Neural progenitor cell (in vitro differentiated cells): ENCODE measurements at regions not wholly inside any gene's neighbourhood (a gene's known extent, or its start where the extent isn't known, plus 50 kb on each side); places are given as distances from the start of the nearest gene placed in this dataset.

Source experiments
- EZH2 ChIP-seq: fragments of 200-600 bp; sonication (generic); IDR thresholded peaks from 2 replicates; pipeline ENCODE4 v1.6.1; 2017; ENCODE audit warnings: antibody characterized with exemption, mild to moderate bottlenecking, moderate library complexity
- EZH2phosphoT487 ChIP-seq: fragments of 200-600 bp; sonication (generic); IDR thresholded peaks from 2 replicates; pipeline ENCODE4 v1.6.1; 2017; ENCODE audit warnings: antibody characterized with exemption
- TF ChIP-seq, protein P1 (sequence below): fragments of 200-600 bp; sonication (generic); IDR thresholded peaks from 2 replicates; pipeline ENCODE4 v1.5.1; 2017; ENCODE audit warnings: antibody characterized with exemption, mild to moderate bottlenecking

DNA sequence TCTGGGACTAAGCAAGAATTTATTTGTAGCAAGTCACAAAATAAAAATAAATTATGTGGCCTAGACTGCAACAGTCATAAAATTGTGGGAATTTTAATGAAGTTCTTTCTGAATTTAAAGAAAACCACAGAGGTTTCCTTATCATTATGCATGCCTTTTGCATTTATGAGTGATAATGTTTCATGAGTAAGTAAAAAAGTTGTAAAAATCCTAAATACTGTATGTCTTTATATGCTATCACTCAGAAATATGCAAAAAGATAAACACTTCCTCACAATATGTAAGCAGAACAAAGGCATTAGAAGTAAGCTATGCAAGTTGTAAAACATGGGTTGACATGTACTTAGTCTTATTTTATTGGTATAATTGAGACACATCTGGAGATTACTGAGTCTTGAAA lies 239.4 kb upstream of the PDE3A start:
- TF ChIP-seq, protein P1, sequence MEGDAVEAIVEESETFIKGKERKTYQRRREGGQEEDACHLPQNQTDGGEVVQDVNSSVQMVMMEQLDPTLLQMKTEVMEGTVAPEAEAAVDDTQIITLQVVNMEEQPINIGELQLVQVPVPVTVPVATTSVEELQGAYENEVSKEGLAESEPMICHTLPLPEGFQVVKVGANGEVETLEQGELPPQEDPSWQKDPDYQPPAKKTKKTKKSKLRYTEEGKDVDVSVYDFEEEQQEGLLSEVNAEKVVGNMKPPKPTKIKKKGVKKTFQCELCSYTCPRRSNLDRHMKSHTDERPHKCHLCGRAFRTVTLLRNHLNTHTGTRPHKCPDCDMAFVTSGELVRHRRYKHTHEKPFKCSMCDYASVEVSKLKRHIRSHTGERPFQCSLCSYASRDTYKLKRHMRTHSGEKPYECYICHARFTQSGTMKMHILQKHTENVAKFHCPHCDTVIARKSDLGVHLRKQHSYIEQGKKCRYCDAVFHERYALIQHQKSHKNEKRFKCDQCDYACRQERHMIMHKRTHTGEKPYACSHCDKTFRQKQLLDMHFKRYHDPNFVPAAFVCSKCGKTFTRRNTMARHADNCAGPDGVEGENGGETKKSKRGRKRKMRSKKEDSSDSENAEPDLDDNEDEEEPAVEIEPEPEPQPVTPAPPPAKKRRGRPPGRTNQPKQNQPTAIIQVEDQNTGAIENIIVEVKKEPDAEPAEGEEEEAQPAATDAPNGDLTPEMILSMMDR, result no peak
- TF ChIP-seq EZH2 (no peak), EZH2phosphoT487 (no peak)
